Gastrocnemius medialis (tissue), 4 donors: ENCODE measurements at regions not wholly inside any gene's neighbourhood (a gene's known extent, or its start where the extent isn't known, plus 50 kb on each side); places are given as distances from the start of the nearest gene placed in this dataset.

ENCODE experiments used
- ATAC-seq, 2 donors: fragments of 150-250 bp; one replicate each; pipeline ENCODE4 v1.9.1; 2016
- DNase-seq, 2 donors: peaks; one replicate each; pipeline ENCODE4 v3.0.0-alpha.2; 2019
- H3K27ac ChIP-seq, 4 donors: fragments of 200-600 bp; sonication (generic); 1 replicate in 1 of 4; 2 replicates in 3 of 4; pipeline ENCODE4 v1.5.1; 2016 to 2018; ENCODE audit warnings: mild to moderate bottlenecking in 2 of 4, moderate library complexity in 1 of 4
- H3K27me3 ChIP-seq, 3 donors: fragments of 200-600 bp; sonication (generic) in 2 of 3; 1 replicate in 1 of 3; 2 replicates in 2 of 3; pipeline versions ENCODE4 v1.5.1 to v1.6.0; 2016 to 2019; ENCODE audit warnings: mild to moderate bottlenecking in 1 of 3, moderate library complexity in 1 of 3
- H3K36me3 ChIP-seq, 2 donors: fragments of 200-600 bp; sonication (generic) in 1 of 2; one replicate each; pipeline ENCODE4 v1.5.1; 2017 to 2018
- H3K4me1 ChIP-seq, 2 donors: fragments of 200-600 bp; sonication (generic) in 1 of 2; one replicate each; pipeline ENCODE4 v1.5.1; 2016 to 2017; ENCODE audit warnings: mild to moderate bottlenecking in 2 of 2
- H3K4me3 ChIP-seq, 4 donors: fragments of 200-600 bp; sonication (generic) in 3 of 4; 1 replicate in 1 of 4; 2 replicates in 3 of 4; pipeline ENCODE4 v1.5.1; 2016 to 2019; ENCODE audit warnings: mild to moderate bottlenecking in 2 of 4
- H3K9me3 ChIP-seq, 3 donors: fragments of 200-600 bp; sonication (generic) in 2 of 3; 1 replicate in 1 of 3; 2 replicates in 2 of 3; pipeline ENCODE4 v1.5.1; 2016 to 2019
- POLR2A ChIP-seq, 2 donors: fragments of 450-650 bp; IDR thresholded peaks; one replicate each; pipeline ENCODE4 v1.6.1; 2017; ENCODE audit warnings: antibody characterized with exemption in 2 of 2, mild to moderate bottlenecking in 2 of 2, moderate library complexity in 2 of 2
- in situ Hi-C, 4 donors: fragments of 200-750 bp; cut with MboI; loops; one replicate each; pipeline versions ENCODE4 v1.15.0 to v1.8.0; 2017; ENCODE audit warnings: low sequenced_read_pairs in 4 of 4
- intact Hi-C: fragments of 100-400 bp; cut with DNase I; formaldehyde crosslinking; loops from one replicate; pipeline ENCODE4 v1.15.1; 2023; ENCODE audit warnings: low total_unique reads
- TF ChIP-seq, protein P1 (sequence below), 5 experiments: fragments of 450-650 bp in 3 of 5; fragments of 200-600 bp in 2 of 5; sonication (generic) in 2 of 5; IDR thresholded peaks in 4 of 5; conservative IDR thresholded peaks in 1 of 5; 1 replicate in 4 of 5; 2 replicates in 1 of 5; pipeline ENCODE4 v1.5.1; 2016 to 2019; ENCODE audit warnings: antibody characterized with exemption in 5 of 5, mild to moderate bottlenecking in 3 of 5, moderate library complexity in 3 of 5

DNA sequence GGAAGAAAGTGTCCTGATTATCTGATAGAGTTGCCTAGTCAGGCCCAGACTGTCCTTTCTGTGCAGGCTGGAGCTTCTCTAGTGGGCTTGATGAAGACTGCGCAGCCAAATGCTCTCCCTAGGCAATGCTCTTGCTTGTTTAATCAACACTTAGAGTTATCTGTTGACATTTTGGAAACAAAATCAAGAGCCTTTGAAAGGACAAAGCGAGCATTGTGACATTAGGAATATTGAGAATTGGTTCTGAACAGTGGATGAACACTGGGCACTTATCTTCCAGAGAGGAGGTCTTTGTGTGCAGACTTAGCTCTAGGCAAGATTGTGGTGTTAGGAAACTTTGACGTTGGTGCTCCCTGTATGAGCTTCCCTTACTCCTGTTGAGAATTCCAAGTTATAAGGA is 94.5 kb downstream of the DNTTIP2 start:
- H3K9me3 ChIP-seq = no peaks in the 10 kb centered on the region
- no peaks in the 10 kb centered on the region for H3K4me1 ChIP-seq
- no peak overlapping the region for H3K4me3 ChIP-seq
- in situ Hi-C loops = no loop called here
- DNase-seq (no peak), ATAC-seq (no peak)
- no peak for TF ChIP-seq POLR2A (IDR thresholded peaks at IDR 0.05)
- TF ChIP-seq, protein P1, sequence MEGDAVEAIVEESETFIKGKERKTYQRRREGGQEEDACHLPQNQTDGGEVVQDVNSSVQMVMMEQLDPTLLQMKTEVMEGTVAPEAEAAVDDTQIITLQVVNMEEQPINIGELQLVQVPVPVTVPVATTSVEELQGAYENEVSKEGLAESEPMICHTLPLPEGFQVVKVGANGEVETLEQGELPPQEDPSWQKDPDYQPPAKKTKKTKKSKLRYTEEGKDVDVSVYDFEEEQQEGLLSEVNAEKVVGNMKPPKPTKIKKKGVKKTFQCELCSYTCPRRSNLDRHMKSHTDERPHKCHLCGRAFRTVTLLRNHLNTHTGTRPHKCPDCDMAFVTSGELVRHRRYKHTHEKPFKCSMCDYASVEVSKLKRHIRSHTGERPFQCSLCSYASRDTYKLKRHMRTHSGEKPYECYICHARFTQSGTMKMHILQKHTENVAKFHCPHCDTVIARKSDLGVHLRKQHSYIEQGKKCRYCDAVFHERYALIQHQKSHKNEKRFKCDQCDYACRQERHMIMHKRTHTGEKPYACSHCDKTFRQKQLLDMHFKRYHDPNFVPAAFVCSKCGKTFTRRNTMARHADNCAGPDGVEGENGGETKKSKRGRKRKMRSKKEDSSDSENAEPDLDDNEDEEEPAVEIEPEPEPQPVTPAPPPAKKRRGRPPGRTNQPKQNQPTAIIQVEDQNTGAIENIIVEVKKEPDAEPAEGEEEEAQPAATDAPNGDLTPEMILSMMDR (IDR thresholded peaks at IDR 0.05 in 4 of 5, conservative IDR thresholded peaks at IDR 0.05 in 1 of 5) = no peak
- H3K27me3 ChIP-seq = no peaks in the 10 kb centered on the region
- no peak overlapping the region for H3K27ac ChIP-seq
- intact Hi-C loops = no loop called here
- H3K36me3 ChIP-seq = no peaks in the 10 kb centered on the region

DNA sequence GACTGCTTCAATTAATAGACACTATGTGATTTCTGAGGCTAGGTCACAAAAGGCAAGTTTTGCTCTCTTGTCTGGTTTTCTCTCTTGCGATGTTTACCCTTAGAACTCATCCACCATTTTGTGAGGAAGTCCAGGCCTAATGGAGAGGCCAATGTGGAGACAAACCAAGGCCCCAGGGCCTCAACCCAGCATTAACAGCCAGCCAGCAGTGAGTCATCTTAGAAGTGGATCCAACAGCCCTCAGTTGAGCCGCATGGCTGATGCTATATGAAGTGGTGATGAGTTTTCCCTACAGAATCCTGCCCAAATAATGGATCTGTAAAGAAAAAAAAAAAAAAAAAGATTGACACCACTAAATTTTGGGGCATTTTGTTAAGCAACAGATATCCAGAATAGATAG is 95.1 kb downstream of the DNTTIP2 start:
- no peaks in the 10 kb centered on the region for H3K9me3 ChIP-seq
- H3K27ac ChIP-seq = no peak overlapping the region
- no peak for TF ChIP-seq POLR2A (IDR thresholded peaks at IDR 0.05)
- TF ChIP-seq, protein P1 (IDR thresholded peaks at IDR 0.05 in 4 of 5, conservative IDR thresholded peaks at IDR 0.05 in 1 of 5) = no peak
- no peak overlapping the region for H3K4me3 ChIP-seq
- DNase-seq (no peak), ATAC-seq (no peak)
- no peaks in the 10 kb centered on the region for H3K36me3 ChIP-seq
- no peaks in the 10 kb centered on the region for H3K4me1 ChIP-seq
- intact Hi-C loops = no loop called here
- no peaks in the 10 kb centered on the region for H3K27me3 ChIP-seq
- in situ Hi-C loops = no loop called here

DNA sequence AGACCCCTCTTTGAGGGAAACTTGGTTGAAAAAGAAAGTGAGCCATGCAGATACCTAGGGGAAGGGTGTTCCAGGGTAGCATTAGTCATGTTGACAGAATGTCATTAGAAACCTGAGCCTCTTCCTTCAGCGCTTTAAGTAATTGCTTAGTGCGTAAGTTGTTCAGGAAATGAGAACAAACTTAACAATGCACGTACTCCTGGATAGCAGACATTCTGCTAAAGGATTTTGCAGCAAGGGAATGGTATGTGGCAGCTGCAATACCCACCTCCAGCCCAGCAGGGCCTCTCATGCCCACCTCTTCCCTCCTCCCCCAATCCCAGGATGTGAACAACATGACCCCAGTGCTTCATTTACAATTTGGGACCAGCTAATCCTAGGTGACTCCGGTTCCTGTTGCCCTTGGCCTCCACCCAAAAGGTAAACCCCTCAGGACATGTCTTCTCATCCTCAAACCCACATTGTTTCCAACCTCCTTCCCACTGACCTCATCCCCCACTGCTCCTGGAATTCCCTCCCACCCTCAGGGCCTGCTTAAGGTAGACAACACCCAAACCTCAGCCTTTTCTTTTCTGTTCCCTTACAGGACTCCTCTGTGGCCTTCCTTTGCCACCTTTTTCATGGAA is 98.0 kb upstream of the BCAR3 start:
- Histone ChIP-seq H3K27me3 (no peaks in the 10 kb centered on the region), H3K4me3 (no peak overlapping the region), H3K4me1 (peaks cover 0 to 6% of the 10 kb centered on the region in 2 donors), H3K27ac (peak overlapping the region in 2 of 4 donors; percentile 35 to 42), H3K36me3 (no peaks in the 10 kb centered on the region), H3K9me3 (no peaks in the 10 kb centered on the region)
- TF ChIP-seq, protein P1 (IDR thresholded peaks at IDR 0.05 in 4 of 5, conservative IDR thresholded peaks at IDR 0.05 in 1 of 5) = no peak
- no peak for TF ChIP-seq POLR2A (IDR thresholded peaks at IDR 0.05)
- in situ Hi-C loops = no loop called here
- ATAC-seq (peak in 1 of 2 donors; percentile 69), DNase-seq (no peak)
- intact Hi-C loops = no loop called here

DNA sequence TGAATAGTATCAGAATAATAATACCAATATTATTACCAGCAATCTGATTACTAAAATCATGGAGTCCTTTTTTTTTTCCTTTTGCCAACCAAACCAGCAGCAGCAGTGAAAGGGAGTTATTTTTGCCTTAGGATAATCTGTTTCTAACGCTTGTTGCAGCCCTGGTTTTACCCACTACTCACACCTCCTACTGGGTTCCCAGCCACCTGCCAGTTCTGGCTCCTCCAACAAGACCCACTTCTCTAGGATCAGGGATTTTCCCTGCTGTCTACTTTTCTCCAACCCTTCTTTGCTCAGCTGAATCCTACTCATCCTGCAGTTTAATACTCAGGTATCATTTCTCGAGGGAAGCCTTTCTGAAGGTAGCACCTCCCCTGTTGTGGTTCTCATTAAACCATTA is 96.8 kb upstream of the BCAR3 start:
- H3K36me3 ChIP-seq = no peaks in the 10 kb centered on the region
- ATAC-seq = no peak

More for the DNA sequence above, 96.8 kb upstream of the BCAR3 start:
- no peaks in the 10 kb centered on the region for H3K9me3 ChIP-seq
- no peak overlapping the region for H3K27ac ChIP-seq
- no peak for DNase-seq
- in situ Hi-C loops = no loop called here
- intact Hi-C loops = no loop called here
- TF ChIP-seq, protein P1 (IDR thresholded peaks at IDR 0.05 in 4 of 5, conservative IDR thresholded peaks at IDR 0.05 in 1 of 5) = no peak
- no peak for TF ChIP-seq POLR2A (IDR thresholded peaks at IDR 0.05)
- H3K27me3 ChIP-seq = no peaks in the 10 kb centered on the region
- H3K4me3 ChIP-seq = no peak overlapping the region
- H3K4me1 ChIP-seq = peaks cover 10 to 17% of the 10 kb centered on the region in 2 donors
